ENCODE measurements at regions not wholly inside any gene's neighbourhood (a gene's known extent, or its start where the extent isn't known, plus 50 kb on each side); places are given as distances from the start of the nearest gene placed in this dataset.

- no peak for DNase-seq
These were observed 147.2 kb downstream of the VEGFA start for GRCh38 chr6:43916924-43917877.

- no peak for DNase-seq
These were observed 146.2 kb downstream of the VEGFA start for GRCh38 chr6:43915986-43916923.

GRCh38 chr6:43915208-43915869 is 145.3 kb downstream of the VEGFA start:
- no peak for DNase-seq

- DNase-seq = no peak
These were observed 144.5 kb downstream of the VEGFA start for GRCh38 chr6:43914272-43915147.

- no peak for DNase-seq
These were observed 143.6 kb downstream of the VEGFA start for GRCh38 chr6:43913375-43914271.

- DNase-seq = no peak
These were observed 142.8 kb downstream of the VEGFA start for GRCh38 chr6:43912598-43913371.

GRCh38 chr6:43912116-43912577 is 142.1 kb downstream of the VEGFA start:
- DNase-seq = no peak

- no peak for DNase-seq
These were observed 141.5 kb downstream of the VEGFA start for GRCh38 chr6:43911354-43912115.

GRCh38 chr6:43910638-43911353 is 140.8 kb downstream of the VEGFA start:
- no peak for DNase-seq

- DNase-seq = no peak
These were observed 140.2 kb downstream of the VEGFA start for GRCh38 chr6:43910149-43910637.

- no peak for DNase-seq
These were observed 139.6 kb downstream of the VEGFA start for GRCh38 chr6:43909474-43910148.

- no peak for DNase-seq
These were observed 137.9 kb downstream of the VEGFA start for GRCh38 chr6:43907789-43908472.

- DNase-seq = no peak
These were observed 137.3 kb downstream of the VEGFA start for GRCh38 chr6:43907312-43907711.

GRCh38 chr6:43904311-43905123 is 134.5 kb downstream of the VEGFA start:
- no peak for DNase-seq

GRCh38 chr6:43903739-43904290 is 133.8 kb downstream of the VEGFA start:
- DNase-seq = no peak

- DNase-seq = no peak
These were observed 131.8 kb downstream of the VEGFA start for GRCh38 chr6:43901733-43902230.
